HepG2 (cell line): ENCODE measurements at regions not wholly inside any gene's neighbourhood (a gene's known extent, or its start where the extent isn't known, plus 50 kb on each side); places are given as distances from the start of the nearest gene placed in this dataset.

Source experiments
- CBFB ChIP-seq: sonication (generic); formaldehyde crosslinking; IDR thresholded peaks from 2 replicates; pipeline ENCODE4 v1.4.0; 2020; ENCODE audit warnings: missing genetic modification reagents
- CENPBD1 ChIP-seq: sonication (generic); formaldehyde crosslinking; IDR thresholded peaks from 2 replicates; pipeline ENCODE4 v1.8.0; 2022; ENCODE audit warnings: missing genetic modification reagents, low read depth, mild to moderate bottlenecking, borderline replicate concordance
- DMAP1 ChIP-seq: IDR thresholded peaks from 2 replicates; pipeline ENCODE4 v1.6.1; 2016
- DR1 ChIP-seq: sonication (generic); formaldehyde crosslinking; IDR thresholded peaks from 2 replicates; pipeline ENCODE4 v1.8.0; 2021; ENCODE audit warnings: mild to moderate bottlenecking, missing genetic modification reagents, inconsistent platforms
- ERF ChIP-seq: IDR thresholded peaks from 2 replicates; pipeline ENCODE4 v1.6.1; 2018; ENCODE audit warnings: missing biosample characterization, missing genetic modification reagents
- FLYWCH1 ChIP-seq: sonication (generic); formaldehyde crosslinking; IDR thresholded peaks from 2 replicates; pipeline ENCODE4 v1.8.1; 2023; ENCODE audit warnings: mild to moderate bottlenecking, missing genetic modification reagents
- GABPB1 ChIP-seq: IDR thresholded peaks from 2 replicates; pipeline ENCODE4 v1.6.1; 2016; ENCODE audit warnings: mild to moderate bottlenecking, missing genetic modification reagents, moderate library complexity, missing compliant biosample characterization
- GATAD1 ChIP-seq: IDR thresholded peaks from 2 replicates; pipeline ENCODE4 v1.6.1; 2016; ENCODE audit warnings: missing genetic modification reagents, missing compliant biosample characterization
- HOXD1 ChIP-seq: sonication (generic); formaldehyde crosslinking; IDR thresholded peaks from 2 replicates; pipeline ENCODE4 v1.5.0; 2020; ENCODE audit warnings: missing genetic modification reagents
- IKZF5 ChIP-seq: IDR thresholded peaks from 2 replicates; pipeline ENCODE4 v1.6.1; 2018; ENCODE audit warnings: missing genetic modification reagents, mild to moderate bottlenecking, missing compliant biosample characterization
- KLF13 ChIP-seq: sonication (generic); formaldehyde crosslinking; IDR thresholded peaks from 2 replicates; pipeline ENCODE4 v1.4.0; 2020; ENCODE audit warnings: mild to moderate bottlenecking, missing genetic modification reagents
- MAFG ChIP-seq: sonication (generic); formaldehyde crosslinking; IDR thresholded peaks from 2 replicates; pipeline ENCODE4 v1.5.1; 2020; ENCODE audit warnings: mild to moderate bottlenecking, missing genetic modification reagents
- MAZ ChIP-seq, 2 experiments: sonication (generic) in 1 of 2; formaldehyde crosslinking in 1 of 2; IDR thresholded peaks; 2 replicates each; pipeline versions ENCODE4 v1.5.0 to v1.6.1; 2012 to 2020; ENCODE audit warnings: low read depth in 2 of 2, mild to moderate bottlenecking in 2 of 2, borderline replicate concordance in 1 of 2, improper control_type of control experiment in 1 of 2, low read length in 1 of 2, missing genetic modification reagents in 1 of 2, moderate library complexity in 1 of 2
- NFE2L2 ChIP-seq: fragments of 150-350 bp; IDR thresholded peaks from 2 replicates; pipeline ENCODE4 v1.6.1; 2014; ENCODE audit warnings: low read length
- PHB2 ChIP-seq: fragments of 450-650 bp; IDR thresholded peaks from 2 replicates; pipeline ENCODE4 v1.6.1; 2018; ENCODE audit not compliant: partially characterized antibody
- RAD51 ChIP-seq: fragments of 450-650 bp; IDR thresholded peaks from 2 replicates; pipeline ENCODE4 v1.6.1; 2016; ENCODE audit warnings: borderline replicate concordance
- RFX5 ChIP-seq: IDR thresholded peaks from 2 replicates; pipeline ENCODE4 v1.6.1; 2011; ENCODE audit warnings: low read depth, low read length, improper control_type of control experiment
- SALL1 ChIP-seq: sonication (generic); formaldehyde crosslinking; IDR thresholded peaks from 2 replicates; pipeline ENCODE4 v1.8.0; 2022; ENCODE audit warnings: mild to moderate bottlenecking, missing genetic modification reagents
- SIX1 ChIP-seq: sonication (generic); formaldehyde crosslinking; IDR thresholded peaks from 2 replicates; pipeline ENCODE4 v1.4.0; 2020; ENCODE audit warnings: missing genetic modification reagents, borderline replicate concordance
- SKI ChIP-seq: fragments of 450-650 bp; IDR thresholded peaks from one replicate; pipeline ENCODE4 v1.6.1; 2018; ENCODE audit warnings: mild to moderate bottlenecking; ENCODE audit not compliant: partially characterized antibody
- SMYD3 ChIP-seq: sonication (generic); formaldehyde crosslinking; IDR thresholded peaks from 2 replicates; pipeline ENCODE4 v1.8.1; 2023; ENCODE audit warnings: mild to moderate bottlenecking, missing genetic modification reagents
- SNRNP70 ChIP-seq: fragments of 200-400 bp; formaldehyde crosslinking; IDR thresholded peaks from 2 replicates; pipeline ENCODE4 v1.6.1; 2017; ENCODE audit warnings: mild to moderate bottlenecking, low read depth, low read length, moderate library complexity
- STAT5B ChIP-seq: sonication (generic); formaldehyde crosslinking; IDR thresholded peaks from 2 replicates; pipeline ENCODE4 v1.4.0; 2020; ENCODE audit warnings: missing genetic modification reagents
- TMF1 ChIP-seq: sonication (generic); formaldehyde crosslinking; IDR thresholded peaks from 2 replicates; pipeline ENCODE4 v1.8.1; 2022; ENCODE audit warnings: low read depth, missing genetic modification reagents
- U2AF1 ChIP-seq: fragments of 200-400 bp; formaldehyde crosslinking; optimal IDR thresholded peaks from 2 replicates; pipeline ENCODE3; 2017; ENCODE audit warnings: mild to moderate bottlenecking, low read depth, low read length
- ZKSCAN8 ChIP-seq: IDR thresholded peaks from 2 replicates; pipeline ENCODE4 v1.6.1; 2016; ENCODE audit warnings: borderline replicate concordance, missing genetic modification reagents, missing compliant biosample characterization
- ZNF234 ChIP-seq: sonication (generic); formaldehyde crosslinking; conservative IDR thresholded peaks from 2 replicates; pipeline ENCODE4 v1.5.1; 2020; ENCODE audit warnings: mild to moderate bottlenecking, missing genetic modification reagents
- ZNF253 ChIP-seq: sonication (generic); formaldehyde crosslinking; IDR thresholded peaks from 2 replicates; pipeline ENCODE4 v1.8.0; 2022; ENCODE audit warnings: mild to moderate bottlenecking, missing genetic modification reagents, borderline replicate concordance
- ZNF737 ChIP-seq: sonication (generic); formaldehyde crosslinking; IDR thresholded peaks from 2 replicates; pipeline ENCODE4 v1.5.0; 2020; ENCODE audit warnings: missing genetic modification reagents, mild to moderate bottlenecking, borderline replicate concordance
- ZNF766 ChIP-seq: sonication (generic); formaldehyde crosslinking; IDR thresholded peaks from 2 replicates; pipeline ENCODE4 v1.5.0; 2020; ENCODE audit warnings: missing genetic modification reagents, borderline replicate concordance
- TF ChIP-seq, protein P1 (sequence below): sonication (generic); formaldehyde crosslinking; IDR thresholded peaks from 2 replicates; pipeline ENCODE4 v1.8.0; 2022; ENCODE audit warnings: mild to moderate bottlenecking, missing genetic modification reagents, borderline replicate concordance

DNA sequence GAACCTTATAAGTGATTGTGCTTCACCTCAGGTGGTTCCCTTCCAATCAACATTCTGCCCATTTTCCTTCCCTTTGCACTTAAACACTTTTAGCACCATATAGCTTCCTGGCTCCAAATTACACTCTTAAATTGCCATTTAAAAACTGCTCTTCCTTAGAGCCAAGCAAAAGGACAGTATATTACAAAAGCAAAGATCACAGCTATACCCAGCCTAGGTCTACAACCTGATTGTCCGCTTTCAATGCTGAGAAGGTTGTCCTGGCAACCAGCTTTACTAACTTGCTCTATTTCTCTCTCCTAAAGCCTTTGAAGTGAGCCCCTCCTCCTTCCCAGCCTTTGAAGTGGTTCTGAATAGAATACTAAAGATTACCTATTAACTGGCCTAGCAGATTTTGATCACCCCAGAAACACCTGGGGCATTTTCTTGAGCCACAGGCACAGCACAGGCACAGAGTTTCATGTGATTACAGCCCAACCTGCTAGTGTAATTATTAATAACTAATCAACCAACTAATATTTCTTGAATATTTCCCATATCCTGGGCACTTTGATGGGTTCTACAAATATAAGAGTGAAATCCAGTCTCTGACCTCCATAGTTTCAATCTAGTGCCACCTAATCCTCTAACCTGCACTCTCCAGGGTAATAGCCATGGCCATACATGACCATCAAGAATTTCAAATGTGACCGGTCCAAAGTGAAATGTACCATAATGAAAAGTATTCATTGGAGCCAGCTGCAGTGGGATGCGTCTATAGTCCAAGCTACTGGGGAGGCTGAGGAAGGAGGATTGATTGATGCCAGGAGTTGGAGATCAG is 63.6 kb upstream of the TRIM24 start (continued):
- TF ChIP-seq, protein P1, sequence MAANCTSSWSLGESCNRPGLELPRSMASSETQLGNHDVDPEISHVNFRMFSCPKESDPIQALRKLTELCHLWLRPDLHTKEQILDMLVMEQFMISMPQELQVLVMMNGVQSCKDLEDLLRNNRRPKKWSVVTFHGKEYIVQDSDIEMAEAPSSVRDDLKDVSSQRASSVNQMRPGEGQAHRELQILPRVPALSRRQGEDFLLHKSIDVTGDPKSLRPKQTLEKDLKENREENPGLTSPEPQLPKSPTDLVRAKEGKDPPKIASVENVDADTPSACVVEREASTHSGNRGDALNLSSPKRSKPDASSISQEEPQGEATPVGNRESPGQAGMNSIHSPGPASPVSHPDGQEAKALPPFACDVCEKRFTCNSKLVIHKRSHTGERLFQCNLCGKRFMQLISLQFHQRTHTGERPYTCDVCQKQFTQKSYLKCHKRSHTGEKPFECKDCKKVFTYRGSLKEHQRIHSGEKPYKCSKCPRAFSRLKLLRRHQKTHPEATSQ = peak; percentile 73; the same call in 1 of the 2 replicates
- no peak for TF ChIP-seq DR1 (CRISPR knock-in tag)
- TF ChIP-seq NFE2L2 = no peak
- TF ChIP-seq SMYD3 (CRISPR knock-in tag) = no peak; the same call in 1 of the 2 replicates
- TF ChIP-seq SIX1 (CRISPR knock-in tag) = no peak; the same call in 1 of the 2 replicates
- peak; percentile 57; the same call in 1 of the 2 replicates for TF ChIP-seq ERF
- TF ChIP-seq CBFB (CRISPR knock-in tag) = peak; percentile 98
- TF ChIP-seq SNRNP70 = no peak
- TF ChIP-seq STAT5B = no peak
- peak; percentile 91 for TF ChIP-seq MAZ (IDR thresholded peaks at IDR 0.05; ENCODE audit: borderline replicate concordance, low read depth, low read length)
- TF ChIP-seq MAZ (CRISPR knock-in tag; IDR thresholded peaks at IDR 0.05; ENCODE audit: low read depth) = 0 out of 2 replicates have a peak, but pooled peaks have one; percentile 29
- TF ChIP-seq ZKSCAN8 = no peak
- peak; percentile 84 for TF ChIP-seq SALL1 (CRISPR knock-in tag)
- TF ChIP-seq U2AF1 = no peak
- TF ChIP-seq ZNF253 (CRISPR knock-in tag) = no peak
- TF ChIP-seq TMF1 (CRISPR knock-in tag) = no peak
- TF ChIP-seq FLYWCH1 = no peak
- TF ChIP-seq GABPB1 = no peak
- no peak for TF ChIP-seq KLF13 (CRISPR knock-in tag)
- TF ChIP-seq RFX5 = no peak
- peak; percentile 62; the same call in 1 of the 2 replicates for TF ChIP-seq HOXD1
- TF ChIP-seq DMAP1 = no peak
- peak; percentile 96 for TF ChIP-seq IKZF5 (CRISPR knock-in tag)
- no peak for TF ChIP-seq ZNF737 (CRISPR knock-in tag)
- no peak for TF ChIP-seq PHB2
- TF ChIP-seq RAD51 = no peak
- TF ChIP-seq ZNF766 = no peak
- TF ChIP-seq ZNF234 = no peak
- TF ChIP-seq SKI = no peak
- no peak for TF ChIP-seq MAFG (CRISPR knock-in tag)
- 0 out of 2 replicates have a peak, but pooled peaks have one; percentile 13 for TF ChIP-seq GATAD1 (CRISPR knock-in tag)
- no peak for TF ChIP-seq CENPBD1 (CRISPR knock-in tag)
